ENCODE measurements at regions not wholly inside any gene's neighbourhood (a gene's known extent, or its start where the extent isn't known, plus 50 kb on each side); places are given as distances from the start of the nearest gene placed in this dataset.

DNA sequence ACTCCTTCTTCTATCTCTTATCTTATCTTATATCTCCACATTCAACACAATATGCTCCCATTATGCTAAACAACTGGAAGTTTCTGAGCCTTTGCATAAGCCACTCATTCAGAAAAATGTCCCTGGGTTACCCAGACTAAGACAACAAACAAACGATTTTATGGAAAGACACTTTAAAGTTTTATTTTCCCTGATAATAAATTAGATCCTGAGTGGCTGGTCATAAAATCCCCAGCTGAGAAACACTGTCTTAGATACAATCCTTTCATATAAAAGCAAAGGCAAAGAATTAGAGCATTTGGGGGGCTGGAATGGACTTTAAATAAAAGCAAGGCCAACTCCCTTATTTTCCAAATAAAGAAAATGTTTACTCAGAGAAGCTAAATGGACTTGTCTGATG lies 322.3 kb downstream of the GBE1 start:
- TF ChIP-seq JUND (IDR thresholded peaks at IDR 0.05; ENCODE audit: low read depth): no peak
- in situ Hi-C loops (cut with HindIII; ENCODE audit: low pct_unique_long_range_greater_than_20kb, low sequenced_read_pairs): no loop called here
- no peak for DNase-seq (ENCODE audit: low read depth in 1 of 2, low spot score in 1 of 2)

DNA sequence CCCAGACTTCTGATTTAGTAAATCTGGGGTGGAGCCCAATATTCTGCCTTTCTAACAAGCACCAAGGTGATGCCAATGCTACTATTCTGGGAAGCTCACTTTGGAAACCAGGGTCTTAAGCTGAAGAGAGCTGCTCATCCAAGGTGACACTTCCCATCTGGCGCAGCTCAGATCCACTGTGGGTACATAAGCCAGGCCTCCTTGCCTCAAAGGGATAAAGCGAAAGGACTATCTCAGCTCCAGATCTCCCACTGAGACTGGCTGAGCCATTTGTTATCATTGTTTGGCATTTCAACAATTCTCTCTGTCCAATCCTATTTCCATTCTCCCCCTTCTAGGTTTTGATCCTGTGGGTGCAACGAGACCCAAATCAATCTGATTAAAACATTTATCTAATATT lies 323.8 kb downstream of the GBE1 start:
- no peak for TF ChIP-seq JUND (IDR thresholded peaks at IDR 0.05; ENCODE audit: low read depth)
- DNase-seq (ENCODE audit: low read depth in 1 of 2, low spot score in 1 of 2): no peak
- in situ Hi-C loops (cut with HindIII; ENCODE audit: low pct_unique_long_range_greater_than_20kb, low sequenced_read_pairs): no loop called here

DNA sequence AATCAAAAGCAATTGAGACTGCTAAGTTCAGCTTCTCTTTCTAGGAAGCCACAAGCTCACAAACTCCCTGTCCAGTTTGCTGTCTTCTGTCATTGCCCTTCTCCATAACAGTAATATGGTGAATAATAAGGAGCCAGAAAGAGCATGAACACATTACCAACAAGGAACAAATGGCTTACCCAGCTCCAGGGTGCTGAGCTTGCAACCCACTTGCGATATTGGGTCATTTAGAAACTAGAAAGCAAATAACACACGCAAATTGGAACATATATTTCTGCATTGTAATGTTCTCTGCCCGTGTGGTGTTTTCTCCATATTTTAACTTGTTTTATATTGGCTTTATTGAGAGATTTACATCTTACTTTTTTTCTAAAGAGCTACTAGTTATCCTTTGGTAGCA lies 325.3 kb downstream of the GBE1 start:
- no peak for TF ChIP-seq JUND (IDR thresholded peaks at IDR 0.05; ENCODE audit: low read depth)
- DNase-seq (ENCODE audit: low read depth in 1 of 2, low spot score in 1 of 2): no peak
- in situ Hi-C loops (cut with HindIII; ENCODE audit: low pct_unique_long_range_greater_than_20kb, low sequenced_read_pairs): no loop called here

DNA sequence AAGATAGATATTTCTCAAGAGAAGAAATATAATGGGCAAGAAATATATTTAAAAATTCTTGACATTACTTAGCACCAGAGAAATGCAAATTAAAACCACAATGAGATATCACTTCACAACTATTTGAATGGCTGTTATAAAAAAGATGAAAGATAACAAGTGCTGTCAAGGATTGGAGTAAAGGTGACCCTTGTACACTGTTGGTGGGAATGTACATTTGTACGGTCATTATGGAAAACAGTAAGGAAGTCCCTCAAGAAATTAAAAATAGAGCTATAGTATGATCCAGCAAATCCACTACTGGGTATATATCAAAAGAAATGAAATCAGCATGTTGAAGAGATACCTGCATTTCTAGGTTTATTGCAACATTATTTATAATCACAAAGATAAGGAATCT lies 326.4 kb downstream of the GBE1 start:
- TF ChIP-seq JUND (IDR thresholded peaks at IDR 0.05; ENCODE audit: low read depth): no peak
- DNase-seq (ENCODE audit: low read depth in 1 of 2, low spot score in 1 of 2): no peak
- in situ Hi-C loops (cut with HindIII; ENCODE audit: low pct_unique_long_range_greater_than_20kb, low sequenced_read_pairs): no loop called here

DNA sequence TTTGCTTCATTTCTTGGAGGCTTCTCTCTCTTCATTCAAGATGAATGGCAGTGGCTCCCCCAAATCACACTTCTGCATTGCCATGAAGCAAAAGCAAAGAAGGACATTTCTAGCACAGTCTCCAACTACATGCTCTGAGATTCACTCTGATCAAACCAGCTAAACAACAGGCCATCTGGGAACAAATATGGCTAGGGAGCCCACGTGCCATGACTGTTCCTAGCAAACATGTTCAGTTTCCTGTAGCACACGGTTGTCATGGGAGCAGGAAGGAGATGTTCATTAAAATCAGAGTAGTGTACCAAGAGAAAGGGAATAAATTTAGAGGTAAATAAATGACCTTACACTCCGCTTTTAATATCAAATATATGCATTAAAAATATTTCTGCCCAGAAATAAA lies 327.3 kb downstream of the GBE1 start:
- in situ Hi-C loops (cut with HindIII; ENCODE audit: low pct_unique_long_range_greater_than_20kb, low sequenced_read_pairs): no loop called here
- no peak for TF ChIP-seq JUND (IDR thresholded peaks at IDR 0.05; ENCODE audit: low read depth)
- DNase-seq (ENCODE audit: low read depth in 1 of 2, low spot score in 1 of 2): no peak

DNA sequence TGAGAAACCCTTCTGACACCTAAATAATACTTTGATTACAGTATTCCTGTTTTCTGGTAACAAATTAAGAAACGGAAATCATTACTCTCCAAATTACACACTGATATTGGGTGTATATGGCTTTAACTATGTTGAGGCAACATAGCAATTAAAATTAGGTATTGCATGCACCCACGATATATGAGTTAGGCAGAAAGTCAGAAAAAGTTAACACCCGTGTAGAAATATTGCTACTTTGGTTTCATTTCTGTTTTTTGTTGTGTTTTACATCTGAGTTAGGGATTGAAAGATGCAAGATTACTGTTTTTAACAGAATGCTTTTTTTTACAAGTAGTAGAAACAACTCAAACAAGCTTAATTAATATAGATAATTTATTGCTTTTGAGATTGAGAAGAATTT lies 327.8 kb downstream of the GBE1 start:
- no peak for TF ChIP-seq JUND (IDR thresholded peaks at IDR 0.05; ENCODE audit: low read depth)
- no peak for DNase-seq (ENCODE audit: low read depth in 1 of 2, low spot score in 1 of 2)
- in situ Hi-C loops (cut with HindIII; ENCODE audit: low pct_unique_long_range_greater_than_20kb, low sequenced_read_pairs): no loop called here

DNA sequence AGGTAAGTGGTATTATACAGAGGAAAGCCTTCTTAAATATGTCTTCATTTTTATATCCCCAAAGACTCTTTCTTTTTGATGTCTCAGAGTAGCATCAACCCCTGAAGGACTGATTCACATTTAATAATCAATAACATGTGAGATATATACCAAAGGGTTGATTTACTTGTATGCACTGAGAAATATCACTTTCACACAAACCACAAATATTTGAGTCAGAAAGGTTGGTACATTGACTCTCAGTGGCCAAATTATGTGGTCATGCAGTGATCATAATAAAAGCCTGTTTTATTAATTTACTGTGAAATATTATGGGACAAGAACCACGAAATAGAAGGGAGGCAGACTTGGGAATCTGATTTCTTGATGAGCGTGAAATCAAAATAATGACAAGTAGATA lies 329.0 kb downstream of the GBE1 start:
- TF ChIP-seq JUND (IDR thresholded peaks at IDR 0.05; ENCODE audit: low read depth): no peak
- in situ Hi-C loops (cut with HindIII; ENCODE audit: low pct_unique_long_range_greater_than_20kb, low sequenced_read_pairs): no loop called here
- DNase-seq (ENCODE audit: low read depth in 1 of 2, low spot score in 1 of 2): no peak

DNA sequence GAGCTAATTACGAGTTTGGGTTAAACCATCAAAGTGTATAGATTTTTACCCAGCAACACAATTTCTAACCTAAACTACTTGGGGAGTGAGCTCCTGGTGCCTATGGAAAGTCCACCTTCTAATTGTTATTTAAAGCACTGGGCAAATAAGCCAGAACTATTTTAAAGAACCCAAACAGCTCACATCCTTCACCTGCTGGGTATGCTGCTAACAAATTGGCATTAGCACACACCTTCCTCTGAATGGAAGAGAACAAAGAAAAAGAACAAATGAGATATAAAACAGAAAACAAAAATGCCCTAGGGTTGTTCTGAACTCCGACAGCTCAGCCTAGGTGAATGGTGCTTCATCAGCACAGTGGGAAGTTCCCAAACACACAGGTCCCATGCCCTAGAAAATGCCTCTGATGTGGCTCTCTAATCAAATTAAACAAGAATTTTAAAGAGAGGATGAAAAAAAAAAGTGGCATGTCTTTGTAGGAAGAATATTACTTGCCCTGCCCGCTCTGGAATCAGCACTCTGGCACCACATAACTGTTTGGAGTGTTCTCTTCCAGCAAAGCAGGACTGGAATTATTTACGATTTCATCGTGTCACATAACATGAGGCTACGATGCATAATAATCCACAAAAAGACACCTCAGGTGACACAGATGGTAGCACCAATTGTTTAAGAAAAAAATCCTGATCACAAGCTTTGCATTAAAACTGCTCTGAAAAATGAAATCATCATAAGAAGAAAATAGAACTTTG lies 334.4 kb downstream of the GBE1 start:
- in situ Hi-C loops (cut with HindIII; ENCODE audit: low pct_unique_long_range_greater_than_20kb, low sequenced_read_pairs): no loop called here

DNA sequence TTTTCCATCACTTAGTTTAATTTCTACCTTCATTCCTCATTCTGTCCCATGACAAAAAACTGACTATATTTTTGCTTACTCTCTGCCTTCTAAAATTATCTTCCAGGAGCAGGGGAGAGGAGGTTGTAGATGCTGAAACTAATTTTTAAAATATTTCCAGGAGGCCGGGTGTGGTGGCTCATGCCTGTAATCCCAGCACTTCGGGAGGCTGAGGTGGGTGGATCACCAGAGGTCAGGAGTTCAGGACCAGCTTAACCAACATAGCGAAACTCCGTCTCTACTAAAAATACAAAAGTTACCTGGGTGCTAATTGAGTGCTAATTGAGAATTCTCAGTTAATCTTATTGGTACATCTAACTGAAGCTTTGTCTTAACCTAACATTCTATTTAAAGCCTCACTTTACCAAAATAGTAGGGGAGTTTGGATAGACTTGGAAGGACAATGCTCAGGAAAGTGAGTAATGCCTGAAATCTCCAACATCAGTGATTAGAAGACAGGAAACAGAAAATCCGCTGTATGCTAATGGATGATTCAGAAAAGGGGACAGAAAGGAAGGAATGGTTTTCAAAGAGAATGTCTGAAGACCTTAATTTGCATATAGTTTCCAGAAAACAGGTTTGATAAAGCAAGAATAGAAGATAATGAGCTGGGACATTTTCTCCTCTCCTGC lies 336.1 kb downstream of the GBE1 start:
- in situ Hi-C loops (cut with HindIII; ENCODE audit: low pct_unique_long_range_greater_than_20kb, low sequenced_read_pairs): no loop called here
- no peak for TF ChIP-seq JUND (IDR thresholded peaks at IDR 0.05; ENCODE audit: low read depth)
- DNase-seq (ENCODE audit: low read depth in 1 of 2, low spot score in 1 of 2): no peak

More for the DNA sequence above, 334.4 kb downstream of the GBE1 start:
- no peak for DNase-seq (ENCODE audit: low read depth in 1 of 2, low spot score in 1 of 2)
- no peak for TF ChIP-seq JUND (IDR thresholded peaks at IDR 0.05; ENCODE audit: low read depth)

DNA sequence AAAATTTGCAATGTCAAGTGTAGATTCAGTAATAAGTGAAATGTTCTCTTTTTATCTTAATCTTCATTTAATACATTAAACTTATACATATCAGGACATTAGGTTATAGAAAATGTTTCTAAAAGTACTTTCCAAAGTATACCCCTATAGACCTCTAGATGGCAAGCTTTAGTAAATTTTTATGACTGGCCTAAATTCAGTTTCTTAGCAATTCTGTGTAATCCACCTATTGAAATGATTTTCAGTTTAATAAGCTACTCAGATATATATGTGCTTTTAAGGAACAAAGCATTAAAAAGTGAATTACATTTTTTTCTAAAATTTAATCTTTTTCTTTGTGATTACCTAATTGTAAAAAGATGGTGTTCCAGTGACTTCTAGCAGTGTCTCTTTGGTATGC lies 342.2 kb downstream of the GBE1 start:
- no peak for TF ChIP-seq JUND (IDR thresholded peaks at IDR 0.05; ENCODE audit: low read depth)
- peak; percentile 9 to 10 for DNase-seq (ENCODE audit: low read depth in 1 of 2, low spot score in 1 of 2)
- in situ Hi-C loops (cut with HindIII; ENCODE audit: low pct_unique_long_range_greater_than_20kb, low sequenced_read_pairs): no loop called here

DNA sequence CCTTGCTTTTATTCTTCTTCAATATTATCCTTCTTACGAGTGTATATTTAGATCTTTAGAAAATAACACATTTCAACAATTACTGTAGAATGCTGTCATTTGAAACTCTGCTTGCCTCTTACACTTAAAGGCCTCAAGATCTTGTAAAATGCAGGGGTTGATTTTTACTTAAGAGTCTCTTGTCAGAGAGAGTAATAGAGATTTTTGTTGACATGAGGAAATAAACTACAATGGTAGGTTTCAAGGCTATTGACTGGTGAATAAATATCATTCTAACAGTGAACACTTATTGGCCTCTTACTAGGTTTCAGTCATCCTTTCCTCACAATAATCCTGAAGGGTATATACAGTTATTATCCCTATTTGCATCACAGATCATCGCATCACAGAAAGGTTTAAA lies 344.6 kb downstream of the GBE1 start:
- in situ Hi-C loops (cut with HindIII; ENCODE audit: low pct_unique_long_range_greater_than_20kb, low sequenced_read_pairs): no loop called here
- no peak for DNase-seq (ENCODE audit: low read depth in 1 of 2, low spot score in 1 of 2)
- no peak for TF ChIP-seq JUND (IDR thresholded peaks at IDR 0.05; ENCODE audit: low read depth)

DNA sequence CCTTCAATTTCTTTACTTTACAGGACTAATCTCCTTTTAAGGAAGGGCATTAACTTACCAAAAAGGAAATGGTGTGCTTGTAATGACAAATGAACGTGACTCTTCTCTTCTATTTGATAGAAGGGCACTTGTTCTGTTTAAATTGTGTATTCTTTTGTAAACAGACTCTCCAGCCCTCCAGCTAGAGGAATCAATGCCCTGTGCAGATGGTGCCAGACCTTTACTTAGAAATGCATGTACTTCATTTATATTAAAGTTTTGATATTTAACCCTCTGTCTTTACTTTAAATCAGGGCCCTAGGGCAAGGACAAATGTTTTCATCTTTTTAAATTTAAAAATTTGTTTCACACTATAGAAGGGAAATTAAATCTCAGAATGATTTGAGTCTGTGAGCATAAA lies 355.1 kb downstream of the GBE1 start:
- DNase-seq (ENCODE audit: low read depth in 1 of 2, low spot score in 1 of 2): no peak
- in situ Hi-C loops (cut with HindIII; ENCODE audit: low pct_unique_long_range_greater_than_20kb, low sequenced_read_pairs): no loop called here
- TF ChIP-seq JUND (IDR thresholded peaks at IDR 0.05; ENCODE audit: low read depth): no peak

DNA sequence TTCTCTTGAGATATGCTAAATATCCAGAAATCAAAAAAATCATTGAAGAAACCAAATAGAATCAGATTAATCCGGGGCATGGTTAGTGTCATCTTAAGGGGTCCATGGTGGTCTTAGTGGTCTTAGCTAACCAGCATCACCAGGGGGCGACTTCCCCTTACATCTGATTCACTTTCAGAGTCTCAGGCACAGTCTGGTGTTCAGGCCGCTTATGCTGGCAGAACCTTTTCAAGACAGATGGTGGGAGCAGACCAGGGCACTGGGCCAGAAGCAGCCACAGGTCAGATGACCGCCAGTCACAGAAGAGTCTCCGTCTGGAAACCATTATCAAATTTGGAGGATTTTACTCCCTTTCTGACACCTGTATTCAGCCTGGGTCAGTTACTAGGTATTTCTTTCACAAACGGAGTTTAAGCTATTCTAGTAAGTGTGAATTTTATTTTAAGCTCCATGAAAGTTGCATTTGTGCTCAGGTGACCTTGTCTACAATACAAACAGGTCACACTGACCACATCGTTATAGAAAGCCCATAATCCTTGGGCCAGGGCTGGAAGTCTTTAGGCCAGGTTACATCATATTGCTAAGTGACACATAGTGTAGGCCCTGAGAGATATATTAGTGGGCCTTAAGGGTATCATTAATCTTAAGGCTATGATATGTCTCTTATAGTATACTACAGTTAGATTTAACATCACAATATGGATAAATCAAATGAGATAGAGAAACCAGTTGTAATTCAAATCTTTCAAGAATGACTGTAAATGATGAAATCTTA lies 365.5 kb downstream of the GBE1 start:
- in situ Hi-C loops (cut with HindIII; ENCODE audit: low pct_unique_long_range_greater_than_20kb, low sequenced_read_pairs): no loop called here
- no peak for TF ChIP-seq JUND (IDR thresholded peaks at IDR 0.05; ENCODE audit: low read depth)
- no peak for DNase-seq (ENCODE audit: low read depth in 1 of 2, low spot score in 1 of 2)
